DOHH2 (cell line): ENCODE measurements at regions not wholly inside any gene's neighbourhood (a gene's known extent, or its start where the extent isn't known, plus 50 kb on each side); places are given as distances from the start of the nearest gene placed in this dataset.

ENCODE experiments used
- CTCF ChIP-seq: fragments of 200-600 bp; sonication (generic); IDR thresholded peaks from one replicate; pipeline ENCODE4 v1.5.1; 2014; ENCODE audit warnings: antibody characterized with exemption, mild to moderate bottlenecking, low read depth, low read length; ENCODE audit not compliant: poor library complexity, severe bottlenecking
- EZH2phosphoT487 ChIP-seq: fragments of 200-600 bp; sonication (generic); IDR thresholded peaks from 2 replicates; pipeline ENCODE4 v1.6.1; 2017; ENCODE audit warnings: borderline replicate concordance, mild to moderate bottlenecking, antibody characterized with exemption, low read length, moderate library complexity, mixed read lengths

- TF ChIP-seq CTCF, result no peak
- no peak for TF ChIP-seq EZH2phosphoT487
Observed at GRCh38 chr9:109682227-109682626, 97.8 kb upstream of the PALM2AKAP2 start.
